Small intestine (tissue), 7 donors: ENCODE measurements at regions not wholly inside any gene's neighbourhood (a gene's known extent, or its start where the extent isn't known, plus 50 kb on each side); places are given as distances from the start of the nearest gene placed in this dataset.

Experiments used
- DNase-seq, 2 donors: peaks; one replicate each; pipeline versions ENCODE4 v3.0.0 to v3.0.0-alpha.2; 2013
- FAIRE-seq: peaks from 2 replicates; lab custom pipeline; 2012; peaks lifted over from hg19 to GRCh38; lab: Jason Lieb, UNC
- H3K27ac ChIP-seq, 3 donors: one replicate each; pipeline ENCODE4 v1.5.1; 2013; ENCODE audit warnings: low read length in 2 of 3, mild to moderate bottlenecking in 2 of 3, control low read depth in 1 of 3, inconsistent platforms in 1 of 3, low read depth in 1 of 3, moderate library complexity in 1 of 3
- H3K27me3 ChIP-seq, 3 donors: one replicate each; pipeline ENCODE4 v1.6.1; 2013; ENCODE audit warnings: low read length in 3 of 3, inconsistent platforms in 1 of 3; ENCODE audit not compliant: control insufficient read depth in 3 of 3, insufficient read depth in 3 of 3
- H3K36me3 ChIP-seq, 3 donors: one replicate each; pipeline ENCODE4 v1.6.1; 2013; ENCODE audit warnings: low read length in 3 of 3, inconsistent platforms in 1 of 3, low read depth in 1 of 3, mild to moderate bottlenecking in 1 of 3, moderate library complexity in 1 of 3; ENCODE audit not compliant: control insufficient read depth in 3 of 3, insufficient read depth in 2 of 3
- H3K4me1 ChIP-seq, 3 donors: one replicate each; pipeline ENCODE4 v1.6.1; 2013; ENCODE audit warnings: low read length in 2 of 3, inconsistent platforms in 1 of 3, low read depth in 1 of 3, mild to moderate bottlenecking in 1 of 3, moderate library complexity in 1 of 3; ENCODE audit not compliant: control insufficient read depth in 3 of 3, insufficient read depth in 2 of 3
- H3K4me3 ChIP-seq, 3 donors: one replicate each; pipeline ENCODE4 v1.5.1; 2013; ENCODE audit warnings: low read length in 3 of 3, control low read depth in 1 of 3, inconsistent platforms in 1 of 3, low read depth in 1 of 3, mild to moderate bottlenecking in 1 of 3, moderate library complexity in 1 of 3
- H3K9me3 ChIP-seq, 2 donors: one replicate each; pipeline ENCODE4 v1.6.1; 2013; ENCODE audit warnings: low read depth in 1 of 2, low read length in 1 of 2; ENCODE audit not compliant: control insufficient read depth in 2 of 2, insufficient read depth in 1 of 2
- WGBS, 3 donors: extraction: QIAGEN DNeasy Blood & Tissue Kit; methylation state at CpG; one replicate each; pipeline ENCODE4 v1.1.7; 2013; 5-methylcytosine and 5-hydroxymethylcytosine counted together
- donor health status: healthy with polysubstance abuse.
- donor health status: control.
- donor health status: control.
- donor health status: Bipolar disorder and iron deficiency.
- donor health status: healthy.

GRCh38 chr12:128008341-128008740, 258.6 kb upstream of the TMEM132C start:
- H3K4me3 ChIP-seq = no peak overlapping the region
- H3K27ac ChIP-seq = no peak overlapping the region
- no peaks in the 10 kb centered on the region for H3K4me1 ChIP-seq
- H3K9me3 ChIP-seq = peaks cover 0 to 1% of the 10 kb centered on the region in 2 donors
- FAIRE-seq = no peak
- no peak for DNase-seq
- H3K36me3 ChIP-seq = no peaks in the 10 kb centered on the region
- H3K27me3 ChIP-seq = no peaks in the 10 kb centered on the region
- WGBS, 3 donors = 54 to 67% (median 59%) methylated on average over 3 of the region's 3 CpGs

DNA sequence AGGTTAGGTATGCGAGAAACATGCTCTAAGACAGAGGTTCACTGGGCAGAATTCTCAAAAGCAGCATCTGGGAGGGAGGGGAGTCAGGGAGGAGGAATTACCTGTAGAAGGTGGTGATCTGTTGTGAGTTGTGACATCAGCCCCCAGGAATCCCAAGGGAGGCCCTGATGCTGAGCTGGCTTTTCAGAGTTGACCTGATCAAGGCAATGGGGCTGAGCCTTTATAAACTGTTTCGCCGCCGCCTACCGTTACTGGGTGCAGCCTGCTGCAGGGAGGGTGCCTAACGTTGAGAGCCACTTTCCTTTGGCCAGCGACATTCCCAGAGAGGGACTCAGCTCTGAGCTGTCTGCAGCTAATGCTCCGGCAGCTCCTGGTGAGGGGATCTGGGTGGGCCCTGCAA, 257.9 kb upstream of the TMEM132C start:
- WGBS, 3 donors = 71 to 73% (median 72%) methylated on average over 8 of the region's 8 CpGs
- DNase-seq (no peak), FAIRE-seq (no peak)
- no peaks in the 10 kb centered on the region for H3K27me3 ChIP-seq
- no peak overlapping the region for H3K4me3 ChIP-seq
- H3K27ac ChIP-seq = no peak overlapping the region
- no peaks in the 10 kb centered on the region for H3K36me3 ChIP-seq
- H3K4me1 ChIP-seq = no peaks in the 10 kb centered on the region
- H3K9me3 ChIP-seq = peaks cover 0 to 1% of the 10 kb centered on the region in 2 donors

DNA sequence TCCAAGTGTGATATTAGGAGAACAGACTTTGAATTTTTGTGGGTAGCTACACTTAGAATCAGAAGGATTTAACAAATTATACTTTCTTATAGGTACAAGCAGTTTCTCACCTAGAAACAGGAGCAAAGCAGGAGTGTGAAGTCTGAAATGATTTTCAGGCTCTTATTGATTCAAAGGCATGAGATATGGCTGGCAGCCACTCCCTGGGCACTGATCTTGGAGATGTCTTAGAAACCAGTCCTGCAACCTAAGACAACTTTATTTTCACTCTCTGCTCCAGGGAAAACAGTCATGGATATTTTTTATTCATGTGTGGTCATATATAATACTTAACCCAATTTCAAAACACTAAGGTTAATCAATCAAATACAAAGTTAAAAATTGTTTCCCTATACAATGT, 254.9 kb upstream of the TMEM132C start:
- H3K36me3 ChIP-seq = no peaks in the 10 kb centered on the region
- FAIRE-seq (no peak), DNase-seq (no peak)
- H3K27ac ChIP-seq = no peak overlapping the region
- no peak overlapping the region for H3K4me3 ChIP-seq
- H3K4me1 ChIP-seq = no peaks in the 10 kb centered on the region
- no peaks in the 10 kb centered on the region for H3K27me3 ChIP-seq
- no peaks in the 10 kb centered on the region for H3K9me3 ChIP-seq

GRCh38 chr12:128015276-128015675, 251.7 kb upstream of the TMEM132C start:
- DNase-seq (peak in 1 of 2 donors; percentile 14), FAIRE-seq (no peak)
- H3K27me3 ChIP-seq = no peaks in the 10 kb centered on the region
- no peak overlapping the region for H3K27ac ChIP-seq
- no peaks in the 10 kb centered on the region for H3K4me1 ChIP-seq
- no peaks in the 10 kb centered on the region for H3K9me3 ChIP-seq
- H3K36me3 ChIP-seq = no peaks in the 10 kb centered on the region
- H3K4me3 ChIP-seq = no peak overlapping the region
- 52 to 63% (median 60%) methylated on average over 3 of the region's 3 CpGs for WGBS, 3 donors

DNA sequence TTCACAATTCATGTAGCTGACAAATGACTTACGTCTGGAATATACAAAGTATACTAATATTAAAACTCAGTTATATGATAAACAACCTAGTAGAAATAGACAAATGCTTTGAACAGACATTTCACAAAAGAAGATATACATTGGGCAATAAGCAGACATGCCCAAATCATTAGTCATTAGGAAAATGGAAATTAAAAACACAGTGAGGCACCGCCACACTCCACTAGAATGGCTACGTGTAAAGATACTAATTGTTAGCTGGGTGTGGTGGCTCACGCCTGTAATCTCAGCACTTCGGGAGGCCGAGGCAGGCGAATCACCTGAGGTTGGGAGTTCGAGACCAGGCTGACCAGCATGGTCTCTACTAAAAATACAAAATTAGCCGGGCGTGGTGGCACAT, 248.9 kb upstream of the TMEM132C start:
- Histone ChIP-seq H3K4me3 (no peak overlapping the region), H3K36me3 (no peaks in the 10 kb centered on the region), H3K4me1 (no peaks in the 10 kb centered on the region), H3K9me3 (no peaks in the 10 kb centered on the region), H3K27ac (no peak overlapping the region), H3K27me3 (no peaks in the 10 kb centered on the region)
- WGBS, 3 donors = 76 to 80% (median 78%) methylated on average over 10 of the region's 10 CpGs
- DNase-seq = no peak
- FAIRE-seq = no peak

DNA sequence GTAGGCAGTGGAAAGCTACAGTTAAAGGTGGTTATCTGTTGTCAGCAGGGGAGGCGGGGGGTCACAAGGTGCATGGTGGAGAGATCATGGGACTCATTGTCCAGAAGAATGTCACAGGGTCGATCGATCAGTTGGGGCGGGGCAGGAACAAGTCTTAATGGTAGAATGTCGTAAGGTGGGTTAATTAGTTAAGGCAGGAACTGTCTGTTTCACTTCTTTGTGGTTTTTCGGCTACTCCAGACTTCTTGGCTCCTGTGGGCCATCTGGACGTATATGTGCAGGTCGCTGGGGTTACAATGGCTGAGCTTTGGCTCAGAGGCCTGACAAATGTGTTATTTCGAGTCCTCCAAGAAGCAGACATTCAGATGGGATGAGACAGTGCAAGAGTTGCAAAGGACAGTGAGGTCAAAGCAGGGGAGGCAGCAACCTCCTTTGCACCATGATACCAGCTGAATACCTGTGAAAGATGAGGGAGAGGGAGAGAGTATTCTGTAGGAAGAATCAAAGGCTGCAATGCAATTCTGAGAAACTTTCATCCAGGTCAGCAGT, 246.9 kb upstream of the TMEM132C start:
- no peak overlapping the region for H3K27ac ChIP-seq
- no peak overlapping the region for H3K4me3 ChIP-seq
- FAIRE-seq (no peak), DNase-seq (no peak)
- H3K36me3 ChIP-seq = no peaks in the 10 kb centered on the region
- H3K9me3 ChIP-seq = no peaks in the 10 kb centered on the region
- WGBS, 3 donors = 66 to 69% (median 68%) methylated on average over 9 of the region's 9 CpGs
- no peaks in the 10 kb centered on the region for H3K27me3 ChIP-seq
- H3K4me1 ChIP-seq = no peaks in the 10 kb centered on the region

DNA sequence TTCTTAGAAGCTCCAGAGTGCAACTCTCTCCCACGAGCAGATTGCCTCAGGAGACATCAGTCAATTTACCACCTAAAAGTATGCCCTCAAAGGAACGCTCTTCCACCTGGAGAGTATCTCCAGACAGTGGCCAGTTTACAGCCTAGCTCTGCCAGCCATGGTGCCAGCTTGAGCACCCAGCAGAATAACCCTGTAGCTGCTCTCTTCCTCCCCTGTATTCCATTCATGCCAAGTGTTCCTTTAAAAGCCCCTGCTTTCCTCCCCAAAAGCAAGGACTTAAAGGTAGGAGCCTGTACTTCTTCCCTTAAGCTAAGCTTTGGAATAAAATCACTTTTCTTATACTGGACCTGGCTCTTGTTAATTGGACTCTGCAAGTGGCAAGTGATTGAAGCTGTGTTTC, 245.4 kb upstream of the TMEM132C start:
- Histone ChIP-seq H3K4me1 (no peaks in the 10 kb centered on the region), H3K27ac (no peak overlapping the region), H3K27me3 (no peaks in the 10 kb centered on the region), H3K4me3 (no peak overlapping the region), H3K36me3 (no peaks in the 10 kb centered on the region), H3K9me3 (no peaks in the 10 kb centered on the region)
- no peak for FAIRE-seq
- peak in 1 of 2 donors; percentile 7 for DNase-seq
- WGBS, 3 donors = 38 to 48% (median 39%) methylated on average over 2 of the region's 2 CpGs

- Histone ChIP-seq H3K27ac (no peak overlapping the region), H3K36me3 (no peaks in the 10 kb centered on the region), H3K9me3 (no peaks in the 10 kb centered on the region), H3K4me3 (no peak overlapping the region), H3K27me3 (no peaks in the 10 kb centered on the region), H3K4me1 (no peaks in the 10 kb centered on the region)
- 45 to 54% (median 46%) methylated on average over 9 of the region's 9 CpGs for WGBS, 3 donors
- no peak for FAIRE-seq
- DNase-seq = peak in 1 of 2 donors; percentile 48
Measured at GRCh38 chr12:128025589-128026245, 241.3 kb upstream of the TMEM132C start.
